DND-41 (cell line): ENCODE measurements at regions not wholly inside any gene's neighbourhood (a gene's known extent, or its start where the extent isn't known, plus 50 kb on each side); places are given as distances from the start of the nearest gene placed in this dataset.

Source experiments
- ATAC-seq: fragments of 200-7000 bp; cut with Tn5 transposase; 3 replicates; pipeline ENCODE4 v1.9.1; 2021; ENCODE audit warnings: low read depth; ENCODE audit not compliant: insufficient read depth
- DNase-seq: peaks from one replicate; pipeline ENCODE4 v3.0.0-alpha.2; 2020
- H2AFZ ChIP-seq: 2 replicates; pipeline ENCODE4 v1.6.0; 2012; ENCODE audit warnings: low read depth, low read length
- H3K27ac ChIP-seq: 2 replicates; pipeline ENCODE4 v1.5.1; 2012; ENCODE audit warnings: low read length, inconsistent platforms
- H3K27me3 ChIP-seq: fragments of 200-600 bp; sonication (generic); 2 replicates; pipeline ENCODE4 v1.6.0; 2012; ENCODE audit warnings: low read length, mild to moderate bottlenecking, inconsistent platforms; ENCODE audit not compliant: insufficient read depth, poor library complexity
- H3K36me3 ChIP-seq: 2 replicates; pipeline ENCODE4 v1.5.1; 2012; ENCODE audit warnings: low read length, inconsistent platforms; ENCODE audit not compliant: insufficient read depth
- H3K4me1 ChIP-seq: 2 replicates; pipeline ENCODE4 v1.5.1; 2012; ENCODE audit warnings: mild to moderate bottlenecking, low read length; ENCODE audit not compliant: insufficient read depth
- H3K4me2 ChIP-seq: 2 replicates; pipeline ENCODE4 v1.6.0; 2012; ENCODE audit warnings: mild to moderate bottlenecking, moderate library complexity, low read length, inconsistent platforms; ENCODE audit not compliant: insufficient read depth
- H3K4me3 ChIP-seq, 2 experiments: fragments of 200-600 bp in 1 of 2; shearing (Covaris generic) in 1 of 2; 2 replicates each; pipeline ENCODE4 v1.5.1; 2012 to 2016; ENCODE audit warnings: inconsistent platforms in 2 of 2, low read length in 2 of 2, mild to moderate bottlenecking in 2 of 2, low read depth in 1 of 2, moderate library complexity in 1 of 2
- H3K79me2 ChIP-seq: 2 replicates; pipeline ENCODE4 v1.6.0; 2012; ENCODE audit warnings: low read length, inconsistent platforms; ENCODE audit not compliant: insufficient read depth
- H3K9ac ChIP-seq: 2 replicates; pipeline ENCODE4 v1.6.0; 2012; ENCODE audit warnings: low read depth, mild to moderate bottlenecking, inconsistent platforms, low read length, moderate library complexity
- H3K9me3 ChIP-seq: 2 replicates; pipeline ENCODE4 v1.5.1; 2012; ENCODE audit warnings: low read length, moderate library complexity, mild to moderate bottlenecking, inconsistent platforms; ENCODE audit not compliant: insufficient read depth, severe bottlenecking
- H4K20me1 ChIP-seq: 2 replicates; pipeline ENCODE4 v1.6.0; 2012; ENCODE audit warnings: low read length; ENCODE audit not compliant: insufficient read depth
- EZH2 ChIP-seq: IDR thresholded peaks from 3 replicates; pipeline ENCODE4 v1.6.1; 2012; ENCODE audit warnings: borderline replicate concordance, low read depth, mild to moderate bottlenecking, moderate library complexity, low read length, inconsistent platforms; ENCODE audit not compliant: severe bottlenecking
- TF ChIP-seq, protein P1 (sequence below): IDR thresholded peaks from 2 replicates; pipeline ENCODE4 v1.5.1; 2012; ENCODE audit warnings: borderline replicate concordance, low read length, moderate library complexity, mild to moderate bottlenecking; ENCODE audit not compliant: poor library complexity, severe bottlenecking; ENCODE audit errors: extremely low read depth

DNA sequence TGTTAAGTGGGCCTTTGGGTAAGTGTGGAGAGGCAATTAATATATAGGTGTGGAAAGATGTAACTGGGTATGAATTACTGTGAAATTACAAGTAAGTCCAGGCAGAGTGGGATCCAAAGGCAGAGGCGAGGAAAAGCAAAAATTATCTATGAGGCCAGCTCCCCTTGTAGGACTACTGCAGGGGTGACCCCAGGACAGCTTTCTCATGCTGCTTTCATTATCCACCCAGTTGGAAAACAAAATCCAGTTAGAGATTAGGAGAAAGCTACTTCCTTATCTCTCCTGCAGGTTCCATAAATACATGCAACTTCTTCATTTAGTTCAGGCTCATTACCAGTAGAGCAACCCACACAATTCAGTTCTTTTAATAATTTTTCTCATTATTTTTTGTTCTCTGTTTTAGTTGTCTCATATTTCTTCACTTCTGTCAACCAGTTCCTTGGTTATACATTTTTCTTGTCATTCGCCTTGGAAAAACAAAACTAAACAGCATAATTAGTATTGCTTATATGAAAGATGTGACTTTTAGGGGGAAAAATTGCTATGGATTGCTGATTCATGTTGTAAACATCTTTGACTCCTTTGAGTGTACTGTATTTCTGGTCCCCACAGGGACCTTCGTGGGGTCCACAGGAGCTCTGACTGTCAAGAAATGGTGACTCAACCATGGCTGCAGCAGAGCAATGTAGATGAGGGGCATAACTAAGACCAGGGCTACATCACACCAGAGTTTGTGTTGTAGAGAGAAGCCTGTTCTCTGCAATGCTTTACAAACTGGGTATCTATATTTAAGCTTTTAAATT, 110.4 kb upstream of the PARD3B start:
- H2AFZ ChIP-seq, result no peak overlapping the region
- H3K9me3 ChIP-seq, result no peaks in the 10 kb centered on the region
- H3K4me3 ChIP-seq, result no peak overlapping the region
- H3K4me2 ChIP-seq, result no peak overlapping the region
- no peaks in the 10 kb centered on the region for H3K27me3 ChIP-seq
- no peaks in the 10 kb centered on the region for H3K36me3 ChIP-seq
- H3K9ac ChIP-seq, result no peak overlapping the region
- TF ChIP-seq, protein P1, sequence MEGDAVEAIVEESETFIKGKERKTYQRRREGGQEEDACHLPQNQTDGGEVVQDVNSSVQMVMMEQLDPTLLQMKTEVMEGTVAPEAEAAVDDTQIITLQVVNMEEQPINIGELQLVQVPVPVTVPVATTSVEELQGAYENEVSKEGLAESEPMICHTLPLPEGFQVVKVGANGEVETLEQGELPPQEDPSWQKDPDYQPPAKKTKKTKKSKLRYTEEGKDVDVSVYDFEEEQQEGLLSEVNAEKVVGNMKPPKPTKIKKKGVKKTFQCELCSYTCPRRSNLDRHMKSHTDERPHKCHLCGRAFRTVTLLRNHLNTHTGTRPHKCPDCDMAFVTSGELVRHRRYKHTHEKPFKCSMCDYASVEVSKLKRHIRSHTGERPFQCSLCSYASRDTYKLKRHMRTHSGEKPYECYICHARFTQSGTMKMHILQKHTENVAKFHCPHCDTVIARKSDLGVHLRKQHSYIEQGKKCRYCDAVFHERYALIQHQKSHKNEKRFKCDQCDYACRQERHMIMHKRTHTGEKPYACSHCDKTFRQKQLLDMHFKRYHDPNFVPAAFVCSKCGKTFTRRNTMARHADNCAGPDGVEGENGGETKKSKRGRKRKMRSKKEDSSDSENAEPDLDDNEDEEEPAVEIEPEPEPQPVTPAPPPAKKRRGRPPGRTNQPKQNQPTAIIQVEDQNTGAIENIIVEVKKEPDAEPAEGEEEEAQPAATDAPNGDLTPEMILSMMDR, result no peak
- no peak for TF ChIP-seq EZH2
- DNase-seq (no peak), ATAC-seq (no peak)
- H3K79me2 ChIP-seq, result no peaks in the 10 kb centered on the region
- no peaks in the 10 kb centered on the region for H4K20me1 ChIP-seq
- no peak overlapping the region for H3K27ac ChIP-seq
- no peaks in the 10 kb centered on the region for H3K4me1 ChIP-seq

DNA sequence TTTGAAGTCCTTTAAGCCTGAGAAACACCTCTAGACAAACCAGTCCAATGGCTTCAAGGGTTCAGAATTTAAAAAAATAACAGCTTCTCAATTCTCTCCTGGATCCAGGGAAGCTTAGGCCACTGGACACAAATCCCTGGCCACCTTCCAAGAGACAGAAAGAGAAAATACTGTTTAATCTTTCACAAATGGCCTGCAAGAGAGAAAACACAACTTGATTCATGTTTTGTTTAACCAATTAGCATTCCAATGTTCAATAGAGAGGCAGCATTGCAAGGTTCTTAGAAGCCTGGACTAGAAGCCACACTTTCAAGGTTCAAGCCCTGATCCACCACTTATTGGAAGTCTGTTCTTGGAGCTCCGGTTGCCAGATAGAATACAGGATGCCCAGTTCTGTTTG, 109.0 kb upstream of the PARD3B start:
- no peaks in the 10 kb centered on the region for H3K36me3 ChIP-seq
- no peaks in the 10 kb centered on the region for H3K27me3 ChIP-seq
- DNase-seq (no peak), ATAC-seq (no peak)
- H3K27ac ChIP-seq, result no peak overlapping the region
- no peaks in the 10 kb centered on the region for H3K4me1 ChIP-seq
- H3K9ac ChIP-seq, result no peak overlapping the region
- no peak overlapping the region for H3K4me3 ChIP-seq
- no peaks in the 10 kb centered on the region for H3K79me2 ChIP-seq
- H4K20me1 ChIP-seq, result no peaks in the 10 kb centered on the region
- no peaks in the 10 kb centered on the region for H3K9me3 ChIP-seq
- no peak overlapping the region for H2AFZ ChIP-seq
- H3K4me2 ChIP-seq, result no peak overlapping the region
- no peak for TF ChIP-seq EZH2
- TF ChIP-seq, protein P1, result no peak

DNA sequence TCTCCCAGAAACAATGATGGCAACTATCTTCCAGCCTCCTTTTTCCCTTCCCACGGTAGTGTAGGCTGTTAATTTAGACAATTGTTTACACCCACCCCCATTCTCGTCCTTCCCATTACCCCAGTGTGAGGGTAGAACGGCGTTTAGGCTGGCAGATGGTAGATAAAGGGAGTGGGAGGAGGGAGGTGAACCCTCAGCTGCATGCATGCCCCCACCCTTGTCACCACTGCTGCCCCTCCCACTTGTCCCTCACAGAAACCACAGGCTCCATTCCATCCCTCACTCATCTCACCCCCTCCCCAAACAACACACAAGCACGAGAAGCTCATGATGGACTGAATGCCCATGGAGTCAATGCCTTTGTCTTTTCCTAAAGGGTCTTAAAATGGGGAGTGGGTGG, 107.9 kb upstream of the PARD3B start:
- Histone ChIP-seq H3K4me3 (no peak overlapping the region), H4K20me1 (no peaks in the 10 kb centered on the region), H2AFZ (no peak overlapping the region), H3K79me2 (no peaks in the 10 kb centered on the region), H3K9ac (no peak overlapping the region), H3K4me2 (no peak overlapping the region), H3K9me3 (no peaks in the 10 kb centered on the region), H3K4me1 (no peaks in the 10 kb centered on the region), H3K36me3 (no peaks in the 10 kb centered on the region), H3K27ac (no peak overlapping the region), H3K27me3 (no peaks in the 10 kb centered on the region)
- TF ChIP-seq, protein P1, result no peak
- TF ChIP-seq EZH2, result no peak
- DNase-seq (no peak), ATAC-seq (no peak)
